Gastrocnemius medialis (tissue), 4 donors: ENCODE measurements at regions not wholly inside any gene's neighbourhood (a gene's known extent, or its start where the extent isn't known, plus 50 kb on each side); places are given as distances from the start of the nearest gene placed in this dataset.
"Not testable (repeated sequence)": the region's sequence is repeated elsewhere in the genome, so short reads cannot be mapped to it uniquely, and the experiment has no call there.

Experiments used
- ATAC-seq, 2 donors: fragments of 150-250 bp; one replicate each; pipeline ENCODE4 v1.9.1; 2016
- DNase-seq, 2 donors: peaks; one replicate each; pipeline ENCODE4 v3.0.0-alpha.2; 2019
- H3K27ac ChIP-seq, 4 donors: fragments of 200-600 bp; sonication (generic); 1 replicate in 1 of 4; 2 replicates in 3 of 4; pipeline ENCODE4 v1.5.1; 2016 to 2018; ENCODE audit warnings: mild to moderate bottlenecking in 2 of 4, moderate library complexity in 1 of 4
- H3K27me3 ChIP-seq, 3 donors: fragments of 200-600 bp; sonication (generic) in 2 of 3; 1 replicate in 1 of 3; 2 replicates in 2 of 3; pipeline versions ENCODE4 v1.5.1 to v1.6.0; 2016 to 2019; ENCODE audit warnings: mild to moderate bottlenecking in 1 of 3, moderate library complexity in 1 of 3
- H3K36me3 ChIP-seq, 2 donors: fragments of 200-600 bp; sonication (generic) in 1 of 2; one replicate each; pipeline ENCODE4 v1.5.1; 2017 to 2018
- H3K4me1 ChIP-seq, 2 donors: fragments of 200-600 bp; sonication (generic) in 1 of 2; one replicate each; pipeline ENCODE4 v1.5.1; 2016 to 2017; ENCODE audit warnings: mild to moderate bottlenecking in 2 of 2
- H3K4me3 ChIP-seq, 4 donors: fragments of 200-600 bp; sonication (generic) in 3 of 4; 1 replicate in 1 of 4; 2 replicates in 3 of 4; pipeline ENCODE4 v1.5.1; 2016 to 2019; ENCODE audit warnings: mild to moderate bottlenecking in 2 of 4
- H3K9me3 ChIP-seq, 3 donors: fragments of 200-600 bp; sonication (generic) in 2 of 3; 1 replicate in 1 of 3; 2 replicates in 2 of 3; pipeline ENCODE4 v1.5.1; 2016 to 2019
- CTCF ChIP-seq, 5 experiments: fragments of 450-650 bp in 3 of 5; fragments of 200-600 bp in 2 of 5; sonication (generic) in 2 of 5; IDR thresholded peaks in 4 of 5; conservative IDR thresholded peaks in 1 of 5; 1 replicate in 4 of 5; 2 replicates in 1 of 5; pipeline ENCODE4 v1.5.1; 2016 to 2019; ENCODE audit warnings: antibody characterized with exemption in 5 of 5, mild to moderate bottlenecking in 3 of 5, moderate library complexity in 3 of 5
- POLR2A ChIP-seq, 2 donors: fragments of 450-650 bp; IDR thresholded peaks; one replicate each; pipeline ENCODE4 v1.6.1; 2017; ENCODE audit warnings: antibody characterized with exemption in 2 of 2, mild to moderate bottlenecking in 2 of 2, moderate library complexity in 2 of 2
- in situ Hi-C, 4 donors: fragments of 200-750 bp; cut with MboI; loops; one replicate each; pipeline versions ENCODE4 v1.15.0 to v1.8.0; 2017; ENCODE audit warnings: low sequenced_read_pairs in 4 of 4
- intact Hi-C: fragments of 100-400 bp; cut with DNase I; formaldehyde crosslinking; loops from one replicate; pipeline ENCODE4 v1.15.1; 2023; ENCODE audit warnings: low total_unique reads

- intact Hi-C loops: no loop called here
- no peaks in the 10 kb centered on the region for H3K36me3 ChIP-seq
- H3K9me3 ChIP-seq: no peaks in the 10 kb centered on the region
- ATAC-seq (no peak), DNase-seq (no peak)
- H3K4me1 ChIP-seq: no peaks in the 10 kb centered on the region
- no peaks in the 10 kb centered on the region for H3K27me3 ChIP-seq
- in situ Hi-C loops: no loop called here
- no peak overlapping the region for H3K4me3 ChIP-seq
- no peak overlapping the region for H3K27ac ChIP-seq
- no peak for TF ChIP-seq CTCF (IDR thresholded peaks at IDR 0.05 in 4 of 5, conservative IDR thresholded peaks at IDR 0.05 in 1 of 5)
- TF ChIP-seq POLR2A (IDR thresholded peaks at IDR 0.05): no peak
Observed at GRCh38 chrX:39787999-39788398, 309.8 kb downstream of the BCOR start.

GRCh38 chrX:39788521-39788920 lies 309.2 kb downstream of the BCOR start:
- Histone ChIP-seq H3K4me1 (no peaks in the 10 kb centered on the region), H3K9me3 (no peaks in the 10 kb centered on the region), H3K4me3 (no peak overlapping the region), H3K27ac (no peak overlapping the region), H3K36me3 (no peaks in the 10 kb centered on the region), H3K27me3 (no peaks in the 10 kb centered on the region)
- no peak for ATAC-seq
- TF ChIP-seq CTCF (IDR thresholded peaks at IDR 0.05 in 4 of 5, conservative IDR thresholded peaks at IDR 0.05 in 1 of 5) (no peak), POLR2A (IDR thresholded peaks at IDR 0.05) (no peak)
- no peak for DNase-seq
- intact Hi-C loops: no loop called here
- in situ Hi-C loops: no loop called here

GRCh38 chrX:39791691-39792090 lies 306.1 kb downstream of the BCOR start:
- no peaks in the 10 kb centered on the region for H3K4me1 ChIP-seq
- no peaks in the 10 kb centered on the region for H3K36me3 ChIP-seq
- ATAC-seq: no peak
- no peak overlapping the region for H3K27ac ChIP-seq
- H3K4me3 ChIP-seq: no peak overlapping the region
- in situ Hi-C loops: no loop called here
- H3K27me3 ChIP-seq: no peaks in the 10 kb centered on the region
- no peak for DNase-seq
- no peak for TF ChIP-seq POLR2A (IDR thresholded peaks at IDR 0.05)
- TF ChIP-seq CTCF (IDR thresholded peaks at IDR 0.05 in 4 of 5, conservative IDR thresholded peaks at IDR 0.05 in 1 of 5): no peak
- no peaks in the 10 kb centered on the region for H3K9me3 ChIP-seq
- intact Hi-C loops: no loop called here

GRCh38 chrX:39795605-39796004 lies 302.2 kb downstream of the BCOR start:
- no peak for TF ChIP-seq POLR2A (IDR thresholded peaks at IDR 0.05)
- no peak for TF ChIP-seq CTCF (IDR thresholded peaks at IDR 0.05 in 4 of 5, conservative IDR thresholded peaks at IDR 0.05 in 1 of 5)
- Histone ChIP-seq H3K36me3 (no peaks in the 10 kb centered on the region), H3K27ac (no peak overlapping the region), H3K27me3 (no peaks in the 10 kb centered on the region), H3K4me3 (no peak overlapping the region), H3K9me3 (no peaks in the 10 kb centered on the region), H3K4me1 (no peaks in the 10 kb centered on the region)
- DNase-seq (no peak), ATAC-seq (no peak)
- intact Hi-C loops: no loop called here
- in situ Hi-C loops: no loop called here

- no peak for TF ChIP-seq CTCF (IDR thresholded peaks at IDR 0.05 in 4 of 5, conservative IDR thresholded peaks at IDR 0.05 in 1 of 5)
- TF ChIP-seq POLR2A (IDR thresholded peaks at IDR 0.05): no peak
- Histone ChIP-seq H3K27ac (no peak overlapping the region), H3K9me3 (no peaks in the 10 kb centered on the region), H3K36me3 (no peaks in the 10 kb centered on the region), H3K4me3 (no peak overlapping the region), H3K27me3 (no peaks in the 10 kb centered on the region), H3K4me1 (no peaks in the 10 kb centered on the region)
- intact Hi-C loops: no loop called here
- in situ Hi-C loops: no loop called here
- DNase-seq (no peak), ATAC-seq (no peak)
Observed at GRCh38 chrX:39796856-39797255, 300.9 kb downstream of the BCOR start.

GRCh38 chrX:39798488-39798887 lies 299.3 kb downstream of the BCOR start:
- DNase-seq, H3K9me3 ChIP-seq, H3K4me3 ChIP-seq, H3K4me1 ChIP-seq, H3K27ac ChIP-seq, ATAC-seq, H3K36me3 ChIP-seq, H3K27me3 ChIP-seq, intact Hi-C loops, in situ Hi-C loops: not testable (repeated sequence)
